ENCODE measurements at regions not wholly inside any gene's neighbourhood (a gene's known extent, or its start where the extent isn't known, plus 50 kb on each side); places are given as distances from the start of the nearest gene placed in this dataset.

DNA sequence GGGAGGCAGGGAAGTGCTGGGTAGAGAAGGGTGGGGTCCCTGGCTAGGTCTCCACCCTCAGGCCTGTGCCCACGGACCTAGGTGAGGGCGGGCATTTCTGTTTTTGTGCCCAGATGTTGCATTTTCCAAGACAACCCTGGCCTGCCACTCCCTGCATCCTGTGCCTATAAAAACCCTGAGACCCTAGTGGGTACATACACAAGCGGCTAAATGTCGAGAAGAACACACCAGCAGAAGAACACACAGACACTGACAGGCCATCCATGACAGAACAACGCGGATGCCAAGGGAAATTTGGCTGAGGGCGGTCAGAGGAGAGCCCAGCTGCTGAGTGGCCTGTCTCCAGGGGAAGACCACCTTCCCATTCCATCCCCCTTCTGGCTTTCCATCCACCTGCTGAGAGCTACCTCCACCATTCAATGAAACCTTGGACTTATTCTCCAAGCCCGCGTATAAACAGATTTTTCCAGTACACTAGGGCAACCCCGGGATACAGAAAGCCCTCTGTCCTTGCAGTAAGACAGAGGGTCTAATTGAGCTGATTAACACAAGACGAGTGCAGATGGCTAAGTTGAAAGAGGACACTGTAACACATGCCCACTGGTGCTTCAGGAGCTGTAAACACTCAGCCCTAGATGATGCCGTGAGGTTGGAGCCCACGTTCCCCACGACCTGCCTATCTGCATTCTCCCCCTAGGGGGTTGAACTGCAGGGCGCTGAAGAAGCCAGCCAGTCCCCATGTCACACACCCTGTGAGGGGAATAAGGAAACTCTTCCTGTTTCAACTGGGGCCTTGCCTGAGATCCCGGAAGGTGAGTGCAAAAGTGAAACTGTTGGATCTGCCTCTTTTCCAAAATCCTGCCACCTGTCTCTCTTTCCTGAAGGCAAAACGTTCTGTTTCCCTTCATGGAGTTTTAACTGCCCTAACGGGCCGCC is 147.2 kb upstream of the COX10 start:
- no peak overlapping the region for H3K4me3 ChIP-seq (ENCODE audit: low read length in 3 of 3)
- no peaks in the 10 kb centered on the region for H3K4me1 ChIP-seq (ENCODE audit: control insufficient read depth in 2 of 3, insufficient read depth in 2 of 3, low read depth in 1 of 3, low read length in 3 of 3)
- H3K27ac ChIP-seq (ENCODE audit: low read depth in 2 of 2, low read length in 2 of 2), result no peak overlapping the region
- FAIRE-seq (no peak), DNase-seq (no peak)
- TF ChIP-seq, protein P1, sequence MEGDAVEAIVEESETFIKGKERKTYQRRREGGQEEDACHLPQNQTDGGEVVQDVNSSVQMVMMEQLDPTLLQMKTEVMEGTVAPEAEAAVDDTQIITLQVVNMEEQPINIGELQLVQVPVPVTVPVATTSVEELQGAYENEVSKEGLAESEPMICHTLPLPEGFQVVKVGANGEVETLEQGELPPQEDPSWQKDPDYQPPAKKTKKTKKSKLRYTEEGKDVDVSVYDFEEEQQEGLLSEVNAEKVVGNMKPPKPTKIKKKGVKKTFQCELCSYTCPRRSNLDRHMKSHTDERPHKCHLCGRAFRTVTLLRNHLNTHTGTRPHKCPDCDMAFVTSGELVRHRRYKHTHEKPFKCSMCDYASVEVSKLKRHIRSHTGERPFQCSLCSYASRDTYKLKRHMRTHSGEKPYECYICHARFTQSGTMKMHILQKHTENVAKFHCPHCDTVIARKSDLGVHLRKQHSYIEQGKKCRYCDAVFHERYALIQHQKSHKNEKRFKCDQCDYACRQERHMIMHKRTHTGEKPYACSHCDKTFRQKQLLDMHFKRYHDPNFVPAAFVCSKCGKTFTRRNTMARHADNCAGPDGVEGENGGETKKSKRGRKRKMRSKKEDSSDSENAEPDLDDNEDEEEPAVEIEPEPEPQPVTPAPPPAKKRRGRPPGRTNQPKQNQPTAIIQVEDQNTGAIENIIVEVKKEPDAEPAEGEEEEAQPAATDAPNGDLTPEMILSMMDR (IDR thresholded peaks at IDR 0.05; ENCODE audit: borderline replicate concordance, extremely low read depth, insufficient read depth), result no peak
- no peak overlapping the region for H3K9ac ChIP-seq (ENCODE audit: low read length in 3 of 3)
- no peaks in the 10 kb centered on the region for H3K9me3 ChIP-seq (ENCODE audit: control insufficient read depth in 2 of 3, insufficient read depth in 1 of 3, low read length in 3 of 3)
- no peaks in the 10 kb centered on the region for H3K36me3 ChIP-seq (ENCODE audit: control insufficient read depth in 2 of 3, insufficient read depth in 3 of 3, low read length in 3 of 3)
- H3K27me3 ChIP-seq (ENCODE audit: control insufficient read depth, insufficient read depth, low read length), result no peaks in the 10 kb centered on the region
- intact Hi-C loops (cut with DNase I), result no loop called here

DNA sequence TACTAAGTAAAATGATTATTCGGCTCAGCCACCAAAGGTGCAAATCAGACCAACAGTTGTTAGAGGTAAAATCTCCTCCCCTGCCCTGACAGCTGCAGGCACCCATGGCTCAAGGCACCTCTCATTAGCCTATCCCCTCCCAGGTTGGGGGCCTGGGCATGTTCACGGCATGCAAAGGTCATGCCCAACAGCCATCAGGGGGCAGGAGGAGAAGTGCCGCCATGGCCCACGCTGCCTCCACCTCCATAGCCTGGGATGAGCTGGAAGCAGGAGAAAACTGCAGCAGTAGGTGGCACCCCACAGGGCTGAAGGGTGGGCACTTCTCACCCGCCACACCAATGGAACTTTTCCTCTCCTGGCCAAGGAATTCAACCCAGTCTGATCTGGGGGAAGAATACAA is 146.4 kb upstream of the COX10 start:
- FAIRE-seq (no peak), DNase-seq (no peak)
- intact Hi-C loops (cut with DNase I), result no loop called here
- Histone ChIP-seq H3K27me3 (ENCODE audit: control insufficient read depth, insufficient read depth, low read length) (no peaks in the 10 kb centered on the region), H3K9me3 (ENCODE audit: control insufficient read depth in 2 of 3, insufficient read depth in 1 of 3, low read length in 3 of 3) (no peaks in the 10 kb centered on the region), H3K4me1 (ENCODE audit: control insufficient read depth in 2 of 3, insufficient read depth in 2 of 3, low read depth in 1 of 3, low read length in 3 of 3) (no peaks in the 10 kb centered on the region), H3K9ac (ENCODE audit: low read length in 3 of 3) (no peak overlapping the region), H3K4me3 (ENCODE audit: low read length in 3 of 3) (no peak overlapping the region), H3K27ac (ENCODE audit: low read depth in 2 of 2, low read length in 2 of 2) (no peak overlapping the region), H3K36me3 (ENCODE audit: control insufficient read depth in 2 of 3, insufficient read depth in 3 of 3, low read length in 3 of 3) (no peaks in the 10 kb centered on the region)
- TF ChIP-seq, protein P1 (IDR thresholded peaks at IDR 0.05; ENCODE audit: borderline replicate concordance, extremely low read depth, insufficient read depth), result no peak

DNA sequence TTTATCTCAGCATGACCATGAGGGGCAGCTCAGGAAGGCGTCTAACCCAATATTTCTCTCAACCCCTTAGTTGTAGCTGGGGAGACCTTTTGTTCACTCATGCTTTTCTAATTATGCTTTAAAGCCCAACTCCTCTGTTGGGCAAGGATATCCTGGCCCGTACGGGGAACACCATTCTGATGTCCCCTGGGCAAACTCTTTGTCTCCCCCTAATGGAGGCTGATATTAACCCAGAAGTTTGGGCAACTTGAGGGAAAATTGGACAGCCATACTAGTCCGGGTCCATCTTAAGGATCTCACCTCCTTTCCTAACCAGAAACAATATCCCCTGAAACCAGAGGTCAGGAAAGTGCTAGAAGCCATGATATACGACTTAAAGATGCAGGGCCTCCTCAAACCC is 143.7 kb upstream of the COX10 start:
- Histone ChIP-seq H3K36me3 (ENCODE audit: control insufficient read depth in 2 of 3, insufficient read depth in 3 of 3, low read length in 3 of 3) (no peaks in the 10 kb centered on the region), H3K9me3 (ENCODE audit: control insufficient read depth in 2 of 3, insufficient read depth in 1 of 3, low read length in 3 of 3) (no peaks in the 10 kb centered on the region), H3K4me3 (ENCODE audit: low read length in 3 of 3) (no peak overlapping the region), H3K4me1 (ENCODE audit: control insufficient read depth in 2 of 3, insufficient read depth in 2 of 3, low read depth in 1 of 3, low read length in 3 of 3) (no peaks in the 10 kb centered on the region), H3K27me3 (ENCODE audit: control insufficient read depth, insufficient read depth, low read length) (no peaks in the 10 kb centered on the region), H3K27ac (ENCODE audit: low read depth in 2 of 2, low read length in 2 of 2) (no peak overlapping the region), H3K9ac (ENCODE audit: low read length in 3 of 3) (no peak overlapping the region)
- intact Hi-C loops (cut with DNase I), result no loop called here
- FAIRE-seq (no peak), DNase-seq (no peak)
- TF ChIP-seq, protein P1 (IDR thresholded peaks at IDR 0.05; ENCODE audit: borderline replicate concordance, extremely low read depth, insufficient read depth), result no peak

Measured in kidney (tissue), 13 donors.